Tibial nerve (tissue), 4 donors: ENCODE measurements at regions not wholly inside any gene's neighbourhood (a gene's known extent, or its start where the extent isn't known, plus 50 kb on each side); places are given as distances from the start of the nearest gene placed in this dataset.

Experiments used
- DNase-seq, 2 donors: peaks; one replicate each; pipeline ENCODE4 v3.0.0-alpha.2; 2019; ENCODE audit warnings: low spot score in 2 of 2
- H3K27ac ChIP-seq, 4 donors: fragments of 200-600 bp; sonication (generic) in 3 of 4; one replicate each; pipeline ENCODE4 v1.5.1; 2017 to 2019; ENCODE audit warnings: mild to moderate bottlenecking in 1 of 4
- H3K27me3 ChIP-seq, 2 donors: fragments of 200-600 bp; sonication (generic) in 1 of 2; one replicate each; pipeline versions ENCODE4 v1.5.1 to v1.6.0; 2017 to 2019
- H3K36me3 ChIP-seq, 3 donors: fragments of 200-600 bp; sonication (generic); one replicate each; pipeline ENCODE4 v1.5.1; 2018 to 2019
- H3K4me1 ChIP-seq, 4 donors: fragments of 200-600 bp; sonication (generic) in 3 of 4; one replicate each; pipeline ENCODE4 v1.5.1; 2017 to 2019
- H3K4me3 ChIP-seq, 4 donors: fragments of 200-600 bp; sonication (generic) in 3 of 4; one replicate each; pipeline ENCODE4 v1.5.1; 2017 to 2019; ENCODE audit warnings: mild to moderate bottlenecking in 1 of 4, moderate library complexity in 1 of 4
- H3K9me3 ChIP-seq, 4 donors: fragments of 200-600 bp; sonication (generic) in 3 of 4; one replicate each; pipeline ENCODE4 v1.5.1; 2017 to 2019
- CTCF ChIP-seq, 5 experiments: fragments of 200-600 bp in 3 of 5; fragments of 450-650 bp in 2 of 5; sonication (generic) in 3 of 5; IDR thresholded peaks; one replicate each; pipeline ENCODE4 v1.5.1; 2016 to 2019; ENCODE audit warnings: antibody characterized with exemption in 5 of 5, mild to moderate bottlenecking in 3 of 5, moderate library complexity in 2 of 5
- EP300 ChIP-seq, 2 donors: sonication (generic); formaldehyde crosslinking; IDR thresholded peaks; one replicate each; pipeline ENCODE4 v1.6.1; 2017; ENCODE audit warnings: antibody characterized with exemption in 2 of 2, mild to moderate bottlenecking in 1 of 2
- POLR2A ChIP-seq, 2 donors: fragments of 450-650 bp; IDR thresholded peaks; one replicate each; pipeline ENCODE4 v1.6.1; 2017; ENCODE audit warnings: antibody characterized with exemption in 2 of 2, mild to moderate bottlenecking in 2 of 2, moderate library complexity in 2 of 2
- WGBS, 2 donors: methylation state at CpG; one replicate each; pipeline ENCODE4 v1.1.5; 2018; 5-methylcytosine and 5-hydroxymethylcytosine counted together

DNA sequence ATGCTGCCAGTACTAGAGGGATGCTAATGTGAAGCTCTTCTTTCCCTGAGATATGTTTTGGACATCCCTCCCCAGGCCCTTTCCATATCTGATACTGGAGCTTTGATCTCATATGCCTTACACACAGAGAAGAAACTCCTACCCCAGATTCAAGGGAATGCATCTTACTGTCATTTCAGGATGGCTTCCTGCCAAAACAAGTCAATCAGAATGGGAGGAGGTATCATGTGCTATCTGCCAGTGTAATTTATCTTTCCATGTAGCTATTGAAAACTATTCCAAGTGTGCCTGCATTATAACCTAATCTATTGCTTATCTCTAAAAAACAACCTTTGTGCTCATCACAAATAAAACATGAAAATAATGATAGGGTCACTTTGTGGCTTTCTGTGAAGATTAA is 269.9 kb upstream of the SETBP1 start:
- Histone ChIP-seq H3K4me1 (no peaks in the 10 kb centered on the region), H3K36me3 (no peaks in the 10 kb centered on the region), H3K27me3 (no peaks in the 10 kb centered on the region), H3K27ac (no peak overlapping the region), H3K9me3 (no peaks in the 10 kb centered on the region), H3K4me3 (no peak overlapping the region)
- TF ChIP-seq CTCF (IDR thresholded peaks at IDR 0.05) = no peak
- TF ChIP-seq EP300 (IDR thresholded peaks at IDR 0.05) = no peak
- no peak for TF ChIP-seq POLR2A (IDR thresholded peaks at IDR 0.05)
- DNase-seq = no peak

DNA sequence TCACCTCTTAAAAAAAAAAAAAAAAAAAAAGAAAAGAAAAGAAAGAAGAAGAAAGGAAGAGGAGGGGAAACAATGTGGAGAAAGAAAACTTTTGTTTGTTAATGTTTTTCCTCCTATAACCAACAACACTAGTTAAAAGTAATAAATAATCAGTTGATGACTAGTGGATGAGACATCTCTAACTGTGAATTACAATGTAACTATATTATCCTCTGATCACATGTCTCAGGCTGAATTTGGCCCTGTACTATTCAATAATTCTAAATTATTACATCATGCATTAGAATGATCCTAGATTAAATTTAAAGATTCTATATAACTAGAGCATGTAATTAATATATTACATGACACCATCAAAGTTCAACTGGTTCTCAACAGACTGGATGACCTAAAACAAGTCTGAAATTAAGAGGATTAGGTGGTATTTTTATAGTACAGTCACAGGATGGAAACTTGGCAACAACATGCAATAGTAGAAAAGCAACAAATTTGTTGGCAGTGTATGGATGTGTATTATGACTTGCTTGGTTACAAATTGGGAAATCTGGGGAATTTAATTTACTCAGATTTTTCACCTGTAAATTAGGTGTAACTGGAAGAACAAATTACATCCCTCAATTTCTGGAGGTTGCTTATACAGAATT is 269.3 kb upstream of the SETBP1 start:
- H3K27ac ChIP-seq = no peak overlapping the region
- no peak for DNase-seq
- H3K4me3 ChIP-seq = no peak overlapping the region
- no peaks in the 10 kb centered on the region for H3K4me1 ChIP-seq
- H3K27me3 ChIP-seq = no peaks in the 10 kb centered on the region
- no peaks in the 10 kb centered on the region for H3K36me3 ChIP-seq
- no peak for TF ChIP-seq EP300 (IDR thresholded peaks at IDR 0.05)
- TF ChIP-seq CTCF (IDR thresholded peaks at IDR 0.05) = no peak
- TF ChIP-seq POLR2A (IDR thresholded peaks at IDR 0.05) = no peak
- no peaks in the 10 kb centered on the region for H3K9me3 ChIP-seq

DNA sequence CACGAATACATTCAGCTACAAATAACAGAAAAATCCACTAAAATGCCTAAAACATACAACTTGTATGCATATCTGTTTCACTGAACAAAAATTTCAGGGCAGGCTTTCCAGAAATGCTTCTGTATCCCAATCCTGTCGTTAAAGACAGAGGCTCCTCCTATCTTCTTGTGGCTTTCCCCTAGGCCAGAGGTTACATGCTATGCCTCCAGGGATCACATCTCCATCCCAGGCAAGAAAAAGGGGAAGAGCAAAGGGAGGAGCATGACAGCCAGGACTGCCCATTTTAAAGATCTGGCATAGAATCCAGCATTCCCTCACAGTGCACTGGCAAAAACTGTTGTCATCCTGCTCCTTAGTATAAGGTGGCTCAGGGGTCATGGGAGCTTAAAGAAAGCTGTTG is 268.7 kb upstream of the SETBP1 start:
- TF ChIP-seq CTCF (IDR thresholded peaks at IDR 0.05) = no peak
- TF ChIP-seq POLR2A (IDR thresholded peaks at IDR 0.05) = no peak
- TF ChIP-seq EP300 (IDR thresholded peaks at IDR 0.05) = no peak
- no peak for DNase-seq
- H3K27me3 ChIP-seq = no peaks in the 10 kb centered on the region
- H3K9me3 ChIP-seq = peaks cover 0 to 4% (median 0%) of the 10 kb centered on the region in 4 donors
- H3K4me3 ChIP-seq = no peak overlapping the region
- H3K4me1 ChIP-seq = no peaks in the 10 kb centered on the region
- H3K36me3 ChIP-seq = no peaks in the 10 kb centered on the region
- 44 to 51% methylated on average over 2 of the region's 2 CpGs for WGBS, 2 donors
- no peak overlapping the region for H3K27ac ChIP-seq

- Histone ChIP-seq H3K9me3 (peaks cover 0 to 15% (median 2%) of the 10 kb centered on the region in 4 donors), H3K27me3 (no peaks in the 10 kb centered on the region), H3K27ac (no peak overlapping the region), H3K36me3 (no peaks in the 10 kb centered on the region), H3K4me3 (no peak overlapping the region), H3K4me1 (no peaks in the 10 kb centered on the region)
- no peak for DNase-seq
- no peak for TF ChIP-seq EP300 (IDR thresholded peaks at IDR 0.05)
- no peak for TF ChIP-seq CTCF (IDR thresholded peaks at IDR 0.05)
- TF ChIP-seq POLR2A (IDR thresholded peaks at IDR 0.05) = no peak
- 73% methylated on average over 7 of the region's 7 CpGs for WGBS, 2 donors
Observed at GRCh38 chr18:44423814-44424644, 256.7 kb upstream of the SETBP1 start.

DNA sequence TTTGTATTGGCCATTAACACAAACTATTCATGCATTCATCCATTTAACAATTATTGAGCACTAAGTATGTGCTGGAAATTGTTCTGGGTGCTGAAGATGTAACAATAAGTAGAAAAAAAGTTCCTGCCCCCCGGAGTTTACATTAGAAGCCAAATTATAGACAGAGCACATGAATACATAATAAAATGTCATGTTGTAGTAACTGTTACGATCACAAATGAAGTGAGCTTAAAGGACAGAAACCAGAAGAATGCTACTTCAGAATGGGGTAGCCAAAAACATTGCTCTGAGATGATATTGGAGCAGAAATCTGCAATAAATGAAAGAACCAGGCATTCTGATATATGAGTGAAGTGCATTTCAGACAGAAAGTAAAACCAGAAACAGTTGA is 256.0 kb upstream of the SETBP1 start:
- no peak for DNase-seq
- WGBS, 2 donors = 84% methylated on average over 2 of the region's 2 CpGs
- TF ChIP-seq POLR2A (IDR thresholded peaks at IDR 0.05) (no peak), CTCF (IDR thresholded peaks at IDR 0.05) (no peak)
- no peaks in the 10 kb centered on the region for H3K4me1 ChIP-seq
- H3K36me3 ChIP-seq = no peaks in the 10 kb centered on the region
- H3K27me3 ChIP-seq = no peaks in the 10 kb centered on the region
- no peak overlapping the region for H3K27ac ChIP-seq
- H3K4me3 ChIP-seq = no peak overlapping the region
- H3K9me3 ChIP-seq = peaks cover 0 to 10% (median 2%) of the 10 kb centered on the region in 4 donors
